ENCODE measurements at regions not wholly inside any gene's neighbourhood (a gene's known extent, or its start where the extent isn't known, plus 50 kb on each side); places are given as distances from the start of the nearest gene placed in this dataset.
A peak's percentile ranks its signal among the peaks of the same experiment; 100 is the strongest.

DNA sequence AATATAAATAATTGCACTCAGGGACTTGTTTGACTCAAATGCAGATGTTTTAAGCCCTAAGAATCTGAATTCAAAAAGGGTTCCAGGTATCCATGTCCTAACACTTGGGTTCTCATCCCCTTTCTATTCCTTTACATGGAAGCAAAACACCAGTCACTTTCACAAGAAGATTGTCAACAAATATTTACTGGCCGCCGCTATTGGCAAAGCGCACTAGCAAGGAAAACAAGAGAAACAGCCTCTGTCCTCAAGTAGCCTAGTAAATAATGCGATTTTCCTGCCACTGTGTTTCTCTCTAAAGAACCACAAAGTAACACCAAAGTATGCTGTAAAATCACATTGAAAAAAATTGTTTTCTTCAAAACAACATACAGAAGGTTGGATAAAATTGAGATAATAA lies 66.7 kb upstream of the EZH2 start:
- H3K27ac ChIP-seq (ENCODE audit: low read depth, low read length) = no peak overlapping the region
- H3K36me3 ChIP-seq (ENCODE audit: control insufficient read depth, insufficient read depth, low read length) = no peaks in the 10 kb centered on the region
- H3K4me3 ChIP-seq (ENCODE audit: low read depth, low read length) = no peak overlapping the region
- no peaks in the 10 kb centered on the region for H3K4me1 ChIP-seq (ENCODE audit: control insufficient read depth, insufficient read depth, low read length)
- no peak overlapping the region for H3K9ac ChIP-seq (ENCODE audit: low read length)
- H3K27me3 ChIP-seq (ENCODE audit: control insufficient read depth, insufficient read depth, low read length) = no peaks in the 10 kb centered on the region
- H3K9me3 ChIP-seq (ENCODE audit: control insufficient read depth, insufficient read depth, low read depth, low read length) = no peaks in the 10 kb centered on the region

DNA sequence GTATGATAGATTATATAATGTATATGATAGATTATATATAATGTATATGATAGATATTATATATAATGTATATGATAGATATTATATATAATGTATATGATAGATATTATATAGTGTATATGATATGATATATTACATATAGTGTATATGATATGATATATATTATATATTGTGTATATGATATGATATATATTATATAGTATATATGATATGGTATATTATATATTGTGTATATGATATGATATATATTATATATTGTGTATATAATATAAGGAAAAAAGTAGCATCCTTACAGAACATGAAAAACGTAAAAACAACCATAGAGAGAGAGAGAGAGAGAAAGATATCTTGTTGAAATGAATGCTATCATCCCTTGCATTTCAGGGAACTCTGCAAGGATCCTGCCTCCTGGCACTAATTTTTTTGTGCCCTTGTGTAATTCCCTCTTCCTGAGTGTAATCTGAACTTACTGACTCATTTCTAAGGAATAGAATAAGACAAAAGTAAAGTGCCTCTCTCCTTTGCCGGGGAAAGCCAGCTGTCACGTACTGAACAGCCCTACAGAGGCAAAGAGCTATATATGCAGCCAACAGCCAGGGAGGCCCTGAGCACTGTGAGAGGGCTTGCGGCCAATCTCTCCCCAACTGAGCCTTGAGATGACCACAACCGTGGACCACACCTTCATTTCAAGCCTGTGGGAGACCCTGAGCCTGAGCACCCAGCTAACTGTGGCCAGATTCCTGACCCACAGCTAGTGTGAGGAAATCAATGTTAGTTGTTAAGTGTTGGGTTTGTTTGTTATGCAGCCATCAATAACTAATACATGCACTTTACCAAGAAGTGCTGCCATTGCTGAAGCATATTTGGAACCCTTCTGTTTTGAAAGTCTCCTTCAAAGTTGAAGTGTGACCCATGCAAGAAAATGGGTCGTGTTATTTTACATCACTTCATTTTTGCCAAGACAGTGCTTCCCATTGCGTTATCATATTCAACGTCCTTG lies 61.1 kb upstream of the EZH2 start:
- no peaks in the 10 kb centered on the region for H3K4me1 ChIP-seq (ENCODE audit: control insufficient read depth, insufficient read depth, low read length)
- H3K4me3 ChIP-seq (ENCODE audit: low read depth, low read length) = no peak overlapping the region
- H3K9ac ChIP-seq (ENCODE audit: low read length) = no peak overlapping the region
- no peaks in the 10 kb centered on the region for H3K27me3 ChIP-seq (ENCODE audit: control insufficient read depth, insufficient read depth, low read length)
- H3K9me3 ChIP-seq (ENCODE audit: control insufficient read depth, insufficient read depth, low read depth, low read length) = no peaks in the 10 kb centered on the region
- no peak overlapping the region for H3K27ac ChIP-seq (ENCODE audit: low read depth, low read length)
- H3K36me3 ChIP-seq (ENCODE audit: control insufficient read depth, insufficient read depth, low read length) = no peaks in the 10 kb centered on the region

DNA sequence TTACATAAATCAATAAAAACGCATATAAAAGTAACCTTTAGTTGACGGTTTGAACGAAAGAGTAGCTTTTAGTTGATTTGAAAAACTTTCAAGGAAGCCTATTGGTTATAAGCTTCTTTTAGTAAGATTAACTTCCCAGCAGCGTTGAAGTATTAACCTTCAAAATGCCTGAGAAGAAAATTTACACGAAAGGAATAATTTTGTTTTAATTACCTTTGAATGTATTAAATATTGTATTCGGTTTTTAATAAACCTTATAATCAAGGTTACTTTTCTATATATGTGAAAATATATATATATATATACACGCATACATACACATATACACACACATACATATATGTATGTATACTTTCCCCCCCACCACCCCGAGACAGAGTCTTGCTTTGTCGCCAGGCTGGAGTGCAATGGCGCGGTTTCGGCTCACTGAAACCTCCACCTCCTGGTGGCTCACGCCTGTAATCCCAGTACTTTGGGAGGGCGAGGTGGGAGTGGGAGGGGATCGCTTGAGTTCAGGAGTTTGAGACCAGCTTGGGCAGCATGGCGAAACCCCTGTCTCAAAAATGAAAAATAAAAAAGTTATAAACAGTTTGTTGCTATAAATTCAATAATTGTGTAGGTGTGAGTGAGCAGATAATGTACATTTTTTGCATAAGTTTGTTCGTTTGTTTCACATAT lies 57.6 kb upstream of the EZH2 start:
- peak overlapping the region; percentile 80 for H3K9ac ChIP-seq (ENCODE audit: low read length)
- H3K4me3 ChIP-seq (ENCODE audit: low read depth, low read length) = peak overlapping the region; percentile 89
- no peaks in the 10 kb centered on the region for H3K36me3 ChIP-seq (ENCODE audit: control insufficient read depth, insufficient read depth, low read length)
- H3K27ac ChIP-seq (ENCODE audit: low read depth, low read length) = no peak overlapping the region
- H3K27me3 ChIP-seq (ENCODE audit: control insufficient read depth, insufficient read depth, low read length) = no peaks in the 10 kb centered on the region
- no peaks in the 10 kb centered on the region for H3K4me1 ChIP-seq (ENCODE audit: control insufficient read depth, insufficient read depth, low read length)
- no peaks in the 10 kb centered on the region for H3K9me3 ChIP-seq (ENCODE audit: control insufficient read depth, insufficient read depth, low read depth, low read length)

DNA sequence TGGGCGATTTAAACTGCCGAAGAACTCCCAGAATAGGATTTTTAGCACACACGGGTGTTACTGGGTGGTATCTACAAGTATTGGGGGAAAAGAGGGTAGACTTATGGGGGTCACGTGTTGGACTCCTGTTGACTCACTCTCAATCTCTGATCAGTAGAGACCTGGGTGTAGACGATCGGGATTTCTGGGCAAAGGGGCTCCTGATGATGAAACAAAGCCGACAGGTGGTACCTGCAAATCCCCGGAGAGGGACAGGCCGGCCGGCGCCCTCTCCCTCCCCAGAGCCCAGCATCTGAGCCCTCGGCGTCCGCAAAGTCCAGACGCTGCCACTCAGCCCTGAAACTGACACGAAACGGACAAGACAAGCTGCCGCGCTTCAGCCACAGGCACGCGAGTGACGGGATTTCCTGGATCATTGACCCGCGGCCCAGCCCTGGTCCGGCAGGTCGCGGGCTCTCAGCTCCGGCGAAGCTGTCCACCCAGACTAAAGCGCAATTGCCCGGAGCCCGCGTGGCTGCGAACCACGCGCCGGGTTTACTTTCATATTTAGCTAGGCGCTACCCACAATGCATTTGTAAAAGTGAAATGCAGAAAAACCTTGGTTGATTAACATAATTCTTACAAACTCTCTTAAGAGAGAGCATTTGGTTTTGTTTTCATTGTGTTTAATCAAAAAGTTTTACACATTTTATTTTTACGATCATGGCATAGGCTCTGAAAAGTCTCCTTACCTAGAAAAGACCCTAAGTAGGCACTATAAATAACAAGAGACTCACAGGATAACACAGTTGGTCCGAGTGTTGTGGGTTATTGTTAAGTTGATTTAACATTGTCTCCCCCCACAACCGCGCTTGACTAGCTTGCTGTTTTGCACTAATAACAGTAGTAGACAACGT lies 56.9 kb upstream of the EZH2 start:
- H3K9ac ChIP-seq (ENCODE audit: low read length) = peak overlapping the region; percentile 80
- no peaks in the 10 kb centered on the region for H3K4me1 ChIP-seq (ENCODE audit: control insufficient read depth, insufficient read depth, low read length)
- H3K4me3 ChIP-seq (ENCODE audit: low read depth, low read length) = peak overlapping the region; percentile 89
- H3K36me3 ChIP-seq (ENCODE audit: control insufficient read depth, insufficient read depth, low read length) = no peaks in the 10 kb centered on the region
- H3K27me3 ChIP-seq (ENCODE audit: control insufficient read depth, insufficient read depth, low read length) = no peaks in the 10 kb centered on the region
- peak overlapping the region; percentile 80; the same call in 1 of the 2 replicates for H3K27ac ChIP-seq (ENCODE audit: low read depth, low read length)
- H3K9me3 ChIP-seq (ENCODE audit: control insufficient read depth, insufficient read depth, low read depth, low read length) = no peaks in the 10 kb centered on the region

DNA sequence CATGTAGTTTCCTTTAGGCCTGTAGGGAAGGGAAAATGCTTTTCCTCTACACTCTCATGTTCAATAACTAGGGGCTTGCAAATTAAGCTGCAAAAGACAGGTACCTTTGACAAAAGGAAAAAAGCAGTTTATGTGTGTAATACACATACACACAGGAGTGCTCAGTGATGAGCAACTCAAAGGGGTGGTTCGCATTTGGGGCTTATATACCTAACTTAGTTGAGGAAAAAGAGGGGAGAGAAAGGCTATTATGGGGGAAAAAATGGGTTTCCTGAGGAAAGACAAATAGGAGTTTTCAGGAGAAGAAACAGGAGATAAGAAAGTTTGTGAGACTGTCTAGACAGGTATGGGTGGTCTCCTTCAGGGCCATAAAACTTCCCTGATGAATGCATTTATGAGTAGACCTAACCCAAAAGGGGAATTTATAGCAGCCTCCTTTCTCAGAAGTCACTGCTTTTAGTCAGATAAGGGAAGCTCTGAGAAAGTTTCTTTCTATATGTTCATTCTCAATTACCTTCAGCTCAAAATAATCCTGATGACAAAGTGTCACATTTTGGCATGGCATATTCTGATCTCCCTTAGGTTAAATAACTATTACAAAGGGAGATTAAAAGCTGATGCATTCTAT lies 55.2 kb upstream of the EZH2 start:
- Histone ChIP-seq H3K4me3 (ENCODE audit: low read depth, low read length) (no peak overlapping the region), H3K9ac (ENCODE audit: low read length) (no peak overlapping the region), H3K9me3 (ENCODE audit: control insufficient read depth, insufficient read depth, low read depth, low read length) (no peaks in the 10 kb centered on the region), H3K27me3 (ENCODE audit: control insufficient read depth, insufficient read depth, low read length) (no peaks in the 10 kb centered on the region), H3K27ac (ENCODE audit: low read depth, low read length) (no peak overlapping the region), H3K4me1 (ENCODE audit: control insufficient read depth, insufficient read depth, low read length) (no peaks in the 10 kb centered on the region), H3K36me3 (ENCODE audit: control insufficient read depth, insufficient read depth, low read length) (no peaks in the 10 kb centered on the region)

DNA sequence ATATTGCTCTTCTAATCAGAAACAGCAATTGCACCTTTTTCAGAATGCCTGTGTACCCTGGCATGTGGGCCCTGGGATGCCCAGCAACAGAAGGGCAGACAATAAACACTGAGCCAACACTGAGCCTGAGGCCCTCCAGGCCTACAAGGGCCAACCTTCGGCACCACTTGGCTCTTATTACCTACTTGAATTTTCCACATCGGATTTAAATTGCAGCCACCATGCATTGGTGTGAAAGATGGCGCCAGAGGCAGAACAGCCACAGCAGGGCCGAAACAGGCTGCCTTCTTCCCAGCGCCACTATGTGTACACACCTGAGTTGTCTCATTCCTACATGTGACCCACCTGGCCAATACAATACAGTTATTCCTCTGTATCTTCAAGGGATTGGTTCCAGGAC lies 51.4 kb upstream of the EZH2 start:
- Histone ChIP-seq H3K9me3 (ENCODE audit: control insufficient read depth, insufficient read depth, low read depth, low read length) (no peaks in the 10 kb centered on the region), H3K9ac (ENCODE audit: low read length) (no peak overlapping the region), H3K4me3 (ENCODE audit: low read depth, low read length) (no peak overlapping the region), H3K36me3 (ENCODE audit: control insufficient read depth, insufficient read depth, low read length) (no peaks in the 10 kb centered on the region), H3K27ac (ENCODE audit: low read depth, low read length) (no peak overlapping the region), H3K27me3 (ENCODE audit: control insufficient read depth, insufficient read depth, low read length) (no peaks in the 10 kb centered on the region), H3K4me1 (ENCODE audit: control insufficient read depth, insufficient read depth, low read length) (no peaks in the 10 kb centered on the region)

Data from HUES6 (cell line).